IPS-NIHi7 (cell line): ENCODE measurements at regions not wholly inside any gene's neighbourhood (a gene's known extent, or its start where the extent isn't known, plus 50 kb on each side); places are given as distances from the start of the nearest gene placed in this dataset.

Experiments
- DNase-seq: peaks from one replicate; pipeline ENCODE4 v3.0.0; 2012; ENCODE audit warnings: mixed read lengths; ENCODE audit errors: extremely low spot score

DNA sequence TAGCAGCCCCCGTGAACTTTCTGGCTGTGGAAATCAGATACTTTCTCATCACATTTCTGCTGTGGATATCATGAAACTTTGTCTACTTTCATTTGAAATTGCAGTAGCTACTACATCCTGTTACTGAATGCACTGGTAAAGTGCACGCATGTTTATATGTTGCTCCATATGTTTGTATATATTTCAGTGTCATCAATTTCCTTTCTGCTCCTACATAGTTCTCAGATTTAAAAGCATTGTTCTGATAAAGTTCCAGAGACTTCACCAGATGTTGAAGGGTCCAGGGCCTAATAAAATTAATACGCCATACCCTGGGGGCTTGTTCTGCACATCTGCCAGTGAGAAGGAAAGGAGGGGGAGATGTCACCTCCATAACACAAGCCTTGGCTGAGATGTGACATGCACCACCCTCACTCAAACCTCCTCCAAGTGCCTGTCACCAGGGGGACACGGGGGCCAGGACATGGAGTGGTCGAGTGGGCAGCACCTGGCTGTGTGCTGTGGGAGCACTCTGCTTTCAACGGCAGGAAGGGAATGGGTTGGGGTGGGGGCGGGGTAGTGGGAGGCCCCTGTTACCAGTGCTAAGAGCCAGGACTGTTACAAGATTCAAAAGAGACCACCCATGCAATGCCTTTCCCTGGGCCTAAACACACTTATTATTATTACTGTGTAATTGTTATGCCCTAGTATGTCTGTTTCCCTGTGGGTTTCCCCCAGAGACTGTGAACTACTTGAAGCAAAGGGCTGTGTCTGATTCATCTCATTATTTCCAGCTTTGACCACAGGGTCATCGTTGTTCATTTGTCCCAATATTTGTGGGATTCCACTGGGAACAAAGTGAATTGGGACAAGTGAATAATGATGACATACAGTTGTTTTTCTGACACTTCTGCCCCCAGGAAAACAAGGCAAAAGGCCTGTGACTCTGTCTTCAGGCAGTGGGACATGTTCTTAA, 193.4 kb downstream of the FOXL1 start:
- DNase-seq = no peak

DNA sequence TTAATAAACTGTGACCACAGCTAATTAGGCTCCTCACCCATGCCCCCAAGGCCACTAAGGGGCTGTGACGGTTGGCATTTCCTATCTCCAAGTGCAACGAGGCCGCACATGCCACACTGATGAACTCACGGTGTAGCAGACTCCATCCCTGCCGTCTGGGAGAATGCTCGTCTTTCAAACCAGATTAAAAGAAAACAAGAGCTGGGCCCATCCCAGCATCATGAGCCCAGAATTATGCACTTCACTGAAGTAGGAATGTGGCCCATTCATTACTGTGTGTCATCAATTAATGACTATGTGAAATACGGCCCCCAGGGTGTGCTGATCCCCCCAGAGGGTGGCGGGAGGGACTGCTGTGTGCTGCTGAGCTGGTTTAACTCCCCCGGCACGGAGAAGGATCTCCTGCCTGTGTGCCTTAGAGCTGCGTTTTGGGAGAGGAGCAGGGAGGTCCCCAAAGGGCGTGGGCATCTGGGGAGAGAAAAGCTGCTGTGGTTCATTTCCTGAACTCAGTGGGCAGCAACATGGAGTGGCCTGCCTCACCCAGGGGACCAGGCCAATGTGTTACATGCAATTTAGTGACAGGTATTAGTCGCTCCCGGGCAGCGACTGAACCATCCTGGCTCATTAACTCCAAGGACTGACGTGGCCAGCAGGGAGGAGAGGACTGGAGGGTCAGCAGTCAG, 194.5 kb downstream of the FOXL1 start:
- DNase-seq = no peak

DNA sequence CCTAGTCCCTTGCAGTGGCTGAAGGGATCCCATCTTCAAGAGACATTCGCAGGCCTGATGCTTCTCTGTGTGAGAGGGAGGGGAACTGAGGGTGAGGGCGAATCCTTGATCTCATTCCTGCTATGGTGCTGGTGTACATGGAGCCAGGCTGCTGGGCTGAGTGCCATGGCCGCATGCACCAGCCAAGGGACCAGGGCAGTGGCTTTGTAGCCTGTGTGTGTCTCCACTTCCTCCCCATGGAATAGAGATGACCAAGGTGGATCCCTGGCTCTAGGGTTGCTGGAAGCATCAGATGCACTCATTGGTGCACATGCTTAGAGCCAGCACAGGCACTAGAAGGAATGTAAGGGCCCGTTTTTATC, 195.0 kb downstream of the FOXL1 start:
- DNase-seq = no peak

DNA sequence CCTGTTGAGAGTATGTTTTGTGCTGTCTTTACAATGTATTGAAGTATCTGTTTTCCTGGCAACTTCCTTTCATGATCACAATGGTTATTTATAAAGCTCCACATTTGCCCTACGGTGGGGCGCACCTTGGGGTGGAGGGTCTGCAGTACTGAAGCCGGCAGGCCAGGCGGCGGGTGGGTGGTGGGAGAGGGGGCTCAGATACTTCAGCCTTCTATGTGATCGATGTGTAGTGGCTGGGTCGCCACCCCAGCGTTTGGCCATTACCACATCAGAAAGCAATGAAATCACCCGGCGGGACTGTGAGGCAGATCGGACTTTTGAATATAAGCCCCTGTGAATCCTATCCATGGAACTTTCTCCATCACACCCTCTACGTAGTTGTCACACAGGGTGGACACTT, 196.6 kb downstream of the FOXL1 start:
- DNase-seq = no peak

DNA sequence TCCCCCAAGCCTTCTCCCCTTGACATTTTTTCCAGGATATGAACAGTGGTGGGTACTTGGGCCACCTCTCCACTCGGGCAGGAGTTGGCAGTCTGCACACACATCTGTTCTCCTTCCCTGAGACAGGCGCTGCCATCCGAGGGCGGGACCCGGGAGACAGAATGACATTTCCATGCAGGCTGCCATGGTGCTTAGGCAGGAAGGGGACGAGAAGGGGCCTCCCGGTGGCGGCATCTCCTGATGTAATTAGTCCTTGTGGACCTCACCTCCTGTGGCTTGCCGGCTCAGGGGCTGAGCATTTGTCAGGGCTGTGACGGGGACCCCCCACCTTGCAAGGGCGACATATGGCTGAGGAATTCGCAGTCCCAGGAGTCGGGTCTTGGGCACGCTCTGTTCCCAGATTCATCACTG, 197.2 kb downstream of the FOXL1 start:
- DNase-seq = no peak

DNA sequence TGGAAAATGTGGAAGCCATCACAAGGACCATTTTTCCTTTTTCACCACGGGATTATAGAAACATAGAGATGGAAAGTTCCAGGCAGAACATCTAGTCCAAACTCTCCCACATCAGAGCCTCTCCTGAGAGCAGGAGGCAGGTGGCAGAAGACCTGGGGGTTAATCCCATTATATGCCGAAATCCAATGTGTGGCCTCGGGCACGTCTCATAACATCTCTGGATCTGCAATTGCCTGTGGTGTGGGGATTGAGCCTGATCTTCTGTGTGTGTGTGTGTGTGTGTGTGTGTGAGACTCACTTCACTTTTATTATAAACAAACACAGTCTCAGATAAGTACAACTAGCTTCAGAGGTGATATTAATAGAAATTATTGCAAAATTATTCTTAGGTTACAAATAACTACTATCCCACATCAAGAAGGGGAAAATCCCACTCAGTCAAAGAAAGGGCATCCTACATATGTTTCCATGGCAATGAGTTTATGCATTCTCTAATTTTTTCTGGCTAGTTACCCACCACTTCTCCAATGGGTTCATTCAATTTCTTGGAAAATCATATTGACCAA, 199.1 kb downstream of the FOXL1 start:
- DNase-seq = no peak

DNA sequence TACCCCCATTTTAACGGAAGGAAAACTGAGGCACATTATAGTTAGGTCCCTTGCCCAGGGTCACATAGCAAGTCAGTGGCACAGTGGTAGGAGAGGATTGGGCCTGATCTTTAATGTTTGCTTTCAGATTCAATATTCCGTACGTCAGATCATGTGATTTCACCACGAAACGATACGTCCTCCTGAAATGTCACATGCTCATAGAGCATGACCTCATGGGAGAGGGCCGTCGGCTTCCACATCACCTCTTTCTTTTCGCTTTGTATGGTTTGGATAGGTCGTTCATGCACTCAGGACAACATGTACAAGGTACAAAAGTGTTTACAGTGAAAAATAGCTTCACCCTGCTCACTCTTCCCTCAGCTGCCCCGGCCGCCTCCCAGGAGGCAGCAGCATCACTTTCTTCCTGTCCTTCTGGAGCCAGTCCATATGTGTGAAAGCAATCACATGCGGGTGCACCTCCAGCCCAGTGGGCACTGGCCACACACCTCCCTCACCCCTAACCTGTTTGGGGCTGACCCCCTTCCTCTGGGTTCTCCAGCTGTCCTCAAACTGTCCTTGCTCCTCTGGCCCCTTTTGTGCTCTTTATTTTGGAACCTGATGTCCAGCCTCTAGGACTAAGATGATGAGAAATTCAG, 199.9 kb downstream of the FOXL1 start:
- DNase-seq = no peak

DNA sequence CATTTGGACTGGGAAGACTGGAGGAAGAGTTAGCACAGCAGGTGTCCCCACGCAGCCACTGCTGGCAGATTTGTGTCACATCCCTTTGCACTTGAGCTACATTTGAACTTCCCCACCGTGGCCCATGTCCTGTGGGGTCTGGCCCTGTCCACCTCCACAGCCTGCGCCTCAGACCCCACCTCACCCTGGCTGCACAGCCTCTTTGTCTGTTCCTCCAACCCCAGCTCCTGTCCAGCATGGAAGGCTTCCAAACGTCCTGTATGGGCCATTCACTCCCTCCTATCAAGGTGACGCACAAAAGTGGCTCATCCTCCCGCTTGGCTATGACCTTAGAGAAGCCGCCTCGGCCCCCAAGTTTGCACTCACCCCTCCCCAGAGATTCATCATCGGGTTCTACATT, 200.6 kb downstream of the FOXL1 start:
- no peak for DNase-seq

DNA sequence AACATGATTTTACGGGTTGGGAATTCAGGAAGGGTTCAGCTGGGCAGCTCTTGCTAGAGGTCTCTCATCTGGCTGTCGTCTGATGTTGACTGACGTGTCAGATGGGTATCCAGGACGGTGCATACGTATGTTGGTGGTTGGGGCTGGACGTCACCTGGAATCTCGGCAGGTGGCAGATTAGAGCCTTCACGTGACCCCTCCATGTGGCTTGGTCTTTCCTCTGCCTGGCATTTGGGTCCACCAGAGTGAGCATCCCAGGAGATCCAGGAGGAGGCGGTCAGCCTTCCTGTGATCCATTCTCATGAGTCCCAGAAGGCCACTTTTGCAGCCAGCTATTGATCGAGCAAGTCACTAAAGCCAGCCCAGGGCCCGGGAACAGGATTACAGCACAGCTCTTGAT, 202.7 kb downstream of the FOXL1 start:
- no peak for DNase-seq

DNA sequence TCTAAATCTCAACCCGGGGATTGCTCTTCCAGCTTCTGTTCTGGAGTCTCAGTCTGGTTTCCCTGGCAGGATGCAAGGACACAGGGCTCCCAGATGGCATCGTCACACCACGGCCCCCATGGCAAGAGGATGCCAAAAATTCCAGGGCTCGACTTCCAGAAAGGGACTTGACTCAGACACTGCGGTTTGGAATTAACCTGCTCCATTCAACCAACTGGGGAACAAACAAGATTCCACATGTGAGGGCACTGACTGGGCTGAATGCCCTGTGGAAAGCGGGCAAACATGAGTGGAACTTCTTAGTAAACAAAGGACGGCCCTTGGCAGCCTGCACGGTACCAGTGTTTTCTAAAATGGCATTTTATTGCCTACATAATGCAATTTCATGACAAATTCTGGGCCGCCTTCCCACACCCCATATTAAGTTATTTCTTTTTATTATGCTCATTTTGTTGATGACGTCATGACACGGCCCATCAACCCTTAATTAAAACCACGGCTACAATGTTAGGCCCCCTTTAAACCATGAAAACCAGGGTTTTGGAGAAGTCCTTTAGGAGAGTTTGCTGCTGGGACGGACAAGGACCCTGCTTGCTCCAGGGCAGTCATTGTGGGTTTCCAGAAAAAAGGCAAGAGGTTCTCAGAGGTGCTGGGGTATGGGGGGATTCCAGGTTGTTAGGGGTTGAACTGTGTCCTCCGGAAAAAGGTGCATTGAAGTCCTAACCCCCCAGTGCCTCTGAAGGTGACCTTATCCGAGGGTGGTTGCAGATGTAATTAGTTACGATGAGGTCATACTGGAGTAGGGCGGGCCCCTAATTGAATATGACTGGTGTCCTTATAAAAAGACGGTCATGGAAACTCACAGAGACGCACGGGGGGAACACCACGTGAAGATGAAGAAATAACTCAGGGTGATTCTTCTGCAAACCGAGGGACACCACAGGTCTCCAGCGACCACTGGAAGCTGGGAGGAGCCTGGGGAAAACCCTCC, 205.6 kb downstream of the FOXL1 start:
- DNase-seq = no peak

DNA sequence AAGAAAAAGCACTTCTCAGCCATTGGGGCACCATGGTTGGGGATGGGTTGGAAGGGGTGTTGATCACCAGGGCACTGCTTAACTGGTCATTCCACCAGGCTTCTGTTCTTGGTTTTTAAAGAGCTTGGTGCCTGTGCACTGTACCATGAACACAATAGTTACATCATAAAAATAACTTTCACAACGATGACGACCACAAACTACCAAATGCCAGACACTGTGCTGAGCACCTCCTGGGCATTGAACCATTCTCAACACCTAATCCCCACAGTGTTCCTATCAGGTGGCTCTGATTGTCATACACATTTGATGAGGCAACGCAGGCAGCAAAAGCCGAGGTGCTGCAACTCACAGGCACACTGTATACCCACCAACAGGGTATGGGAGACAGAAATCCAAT, 208.0 kb downstream of the FOXL1 start:
- no peak for DNase-seq

DNA sequence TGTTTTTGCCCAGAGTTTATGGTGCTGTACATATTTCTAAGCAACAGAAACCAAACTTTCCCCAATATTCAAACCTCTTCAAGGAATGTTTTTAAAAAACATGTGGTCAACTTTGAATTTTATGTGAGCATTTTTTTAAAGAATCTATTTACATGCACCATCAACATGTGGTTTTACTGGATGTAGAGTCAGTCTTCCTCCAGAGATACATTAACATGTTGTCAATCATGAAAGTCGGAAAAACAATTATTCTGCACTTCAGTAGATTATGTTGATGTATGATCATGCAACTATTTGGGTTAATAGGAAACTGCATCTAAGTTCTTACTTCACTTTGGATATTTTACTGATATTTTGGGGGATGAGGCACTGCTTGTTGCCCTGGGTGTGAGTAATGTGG, 208.6 kb downstream of the FOXL1 start:
- DNase-seq = no peak

DNA sequence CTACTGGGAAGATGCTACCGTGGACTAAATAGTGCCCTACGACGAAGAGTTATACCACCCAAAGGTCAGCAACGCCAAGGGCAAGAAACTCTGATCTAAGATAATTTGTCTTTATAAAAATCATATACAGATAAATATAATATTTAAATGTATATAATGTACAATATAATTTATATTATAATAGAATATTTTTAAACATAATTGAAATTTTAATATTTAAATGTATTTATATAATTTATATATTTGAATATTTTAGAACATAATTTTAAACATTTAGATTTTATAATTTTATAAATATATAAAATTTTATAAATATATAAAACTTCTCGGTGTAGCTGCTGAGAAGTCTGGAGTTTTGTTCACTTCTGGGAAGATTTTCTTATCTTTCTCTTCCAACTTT, 209.2 kb downstream of the FOXL1 start:
- DNase-seq = no peak

DNA sequence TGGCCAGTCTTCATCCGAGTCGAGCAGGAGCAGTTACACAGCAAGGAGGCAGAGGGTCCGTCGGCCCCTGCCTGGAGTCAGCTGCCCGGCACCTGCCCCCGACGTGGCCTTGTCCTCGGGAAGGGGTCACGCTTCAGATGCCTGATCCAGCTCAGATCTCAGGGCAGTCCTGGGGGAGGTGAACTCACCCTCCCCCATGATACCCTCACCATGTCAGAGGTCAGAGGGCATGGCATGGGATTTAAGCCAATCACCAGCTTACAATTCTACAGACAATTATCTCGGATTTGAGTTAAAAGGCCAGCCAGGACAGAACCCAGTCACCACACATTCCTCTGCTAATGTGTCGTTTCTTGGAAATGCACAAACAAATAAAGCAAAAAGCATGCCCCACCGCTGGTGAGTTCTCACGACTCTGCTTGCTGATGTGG, 211.3 kb downstream of the FOXL1 start:
- DNase-seq = no peak

DNA sequence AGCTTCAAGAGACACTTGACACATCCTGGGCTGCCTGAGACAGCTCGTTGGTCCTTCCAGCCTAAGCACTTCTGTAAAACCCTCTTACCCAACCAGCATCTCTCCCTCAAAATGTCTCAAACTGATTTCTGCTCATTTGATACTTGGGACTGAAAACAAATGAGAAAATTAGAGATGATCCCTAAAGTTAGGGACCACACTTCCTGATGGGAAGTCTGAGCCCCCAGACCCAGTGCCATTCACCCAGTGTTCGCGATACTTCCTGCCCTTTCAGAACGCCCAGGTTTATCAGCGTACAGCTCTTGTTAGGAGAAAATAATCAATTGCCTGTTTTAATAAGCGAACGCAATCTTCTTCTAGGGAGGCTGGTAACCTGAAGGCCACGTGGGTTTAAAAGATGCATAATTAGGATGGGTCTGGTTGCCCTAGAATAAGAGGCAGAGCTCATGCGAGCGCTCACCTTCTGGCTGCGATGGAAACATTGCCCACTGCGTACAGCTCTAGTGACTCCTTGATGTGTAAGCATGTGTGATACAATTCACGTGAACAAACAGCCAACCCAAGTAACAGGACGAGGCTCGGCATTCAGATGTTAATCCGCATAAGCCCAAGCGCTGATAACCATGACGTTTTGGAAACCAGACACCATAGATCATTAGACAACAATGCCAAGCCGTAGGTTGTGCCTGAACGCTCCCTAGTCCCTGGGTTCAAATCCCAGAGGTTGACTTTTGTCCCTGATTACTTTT, 213.1 kb downstream of the FOXL1 start:
- no peak for DNase-seq

DNA sequence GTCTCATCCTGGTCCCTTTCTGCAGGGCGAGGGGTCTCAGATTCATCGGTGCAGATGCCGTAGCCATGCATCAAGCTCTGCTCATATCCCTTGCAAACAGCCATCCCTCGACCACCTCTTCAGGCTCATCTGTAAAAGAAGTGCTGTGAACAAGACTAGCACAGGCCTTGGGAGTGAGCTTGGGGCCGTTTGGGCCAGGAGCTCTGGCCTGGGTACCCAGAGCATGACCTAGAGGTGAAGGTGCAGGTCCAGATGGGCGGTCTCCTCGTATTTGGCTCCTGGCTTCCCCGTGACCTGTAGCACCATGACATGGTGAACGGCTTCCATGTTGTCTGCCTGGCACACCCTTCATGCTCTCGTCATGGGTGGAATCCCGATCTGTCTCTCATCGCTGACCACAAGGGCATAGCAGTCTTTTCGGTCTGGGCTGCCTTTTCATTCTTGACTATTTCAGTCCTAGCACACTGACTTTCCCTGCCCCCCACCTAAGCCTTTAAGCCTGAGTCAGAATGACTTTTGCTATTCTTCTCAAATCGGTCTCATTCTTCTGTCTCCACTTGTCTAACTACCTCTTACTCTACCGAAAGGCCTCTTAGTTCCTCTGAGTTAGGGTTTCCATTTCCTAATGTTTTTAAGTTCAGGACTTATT, 216.0 kb downstream of the FOXL1 start:
- no peak for DNase-seq

DNA sequence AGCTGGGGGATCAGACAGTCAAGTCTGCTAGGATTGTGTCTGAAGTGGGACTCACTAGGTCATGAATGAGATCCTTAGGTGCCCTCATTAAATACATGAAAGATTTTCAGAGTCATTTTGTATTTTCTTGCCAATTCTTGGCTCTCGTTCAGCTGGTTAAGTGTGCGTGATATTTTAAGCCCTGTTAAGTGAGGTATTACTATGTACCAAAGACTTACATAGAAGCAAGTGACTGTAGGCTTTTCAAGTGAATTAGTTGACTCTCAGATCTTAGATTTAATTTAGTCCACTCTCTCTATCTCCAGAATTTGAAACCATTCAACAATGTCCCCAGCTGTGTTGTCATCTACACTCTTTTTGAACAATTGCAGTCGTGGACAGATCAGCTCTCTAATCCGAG, 219.4 kb downstream of the FOXL1 start:
- no peak for DNase-seq

DNA sequence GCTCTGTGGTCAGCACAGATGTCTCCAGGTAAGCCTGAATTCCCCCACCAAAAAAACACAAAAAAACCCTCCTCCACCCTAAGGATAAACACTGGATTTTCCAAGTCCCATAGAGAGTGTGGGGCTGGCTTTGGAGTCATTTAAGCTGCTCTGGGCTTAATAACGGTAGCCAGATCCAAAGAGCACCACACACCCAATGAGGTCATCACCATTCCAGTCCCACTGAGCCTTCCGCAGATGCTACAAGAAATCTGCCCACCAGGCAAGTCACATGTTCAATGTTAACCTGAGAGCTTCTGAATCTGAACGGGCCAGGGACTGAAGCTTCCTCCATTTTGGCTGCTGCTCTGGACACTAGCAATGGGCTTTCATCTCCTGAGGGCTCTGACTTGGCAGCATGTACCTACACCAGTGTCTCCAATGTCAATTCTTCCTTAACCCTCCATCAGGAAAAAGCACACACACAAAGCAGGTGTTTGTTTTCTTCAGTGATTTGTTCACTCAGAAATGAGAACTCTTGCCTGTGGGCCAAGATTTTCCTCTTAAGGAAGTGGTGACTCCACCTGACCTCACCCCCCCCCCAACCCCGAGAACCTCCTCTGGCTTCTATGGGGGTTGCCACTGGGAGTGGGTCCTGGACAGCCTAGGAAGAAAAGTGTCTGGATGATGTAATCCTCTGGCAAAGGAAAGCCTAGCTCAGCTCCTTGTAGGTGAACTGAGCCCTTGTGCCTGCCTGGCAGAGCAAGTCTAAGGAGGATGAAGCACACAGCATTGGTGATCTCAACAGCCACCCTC, 220.1 kb downstream of the FOXL1 start:
- no peak for DNase-seq

DNA sequence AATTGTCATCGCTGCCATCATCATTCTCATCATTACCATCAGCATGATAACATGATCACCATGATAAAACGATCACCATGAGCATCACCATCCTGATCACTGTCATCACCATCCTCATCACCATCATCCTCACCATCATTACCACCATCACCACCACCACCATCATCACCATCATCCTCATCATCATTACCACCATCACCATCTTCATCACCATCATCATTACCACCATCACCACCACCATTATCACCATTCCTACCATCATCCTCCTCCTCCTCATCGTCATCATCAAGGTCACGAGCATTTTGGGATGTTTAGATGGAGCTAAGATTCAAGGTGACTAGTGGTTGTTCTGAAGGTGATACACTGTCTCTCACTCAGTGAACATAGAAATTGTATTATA, 221.0 kb downstream of the FOXL1 start:
- no peak for DNase-seq
